ENCODE measurements at regions not wholly inside any gene's neighbourhood (a gene's known extent, or its start where the extent isn't known, plus 50 kb on each side); places are given as distances from the start of the nearest gene placed in this dataset.

DNA sequence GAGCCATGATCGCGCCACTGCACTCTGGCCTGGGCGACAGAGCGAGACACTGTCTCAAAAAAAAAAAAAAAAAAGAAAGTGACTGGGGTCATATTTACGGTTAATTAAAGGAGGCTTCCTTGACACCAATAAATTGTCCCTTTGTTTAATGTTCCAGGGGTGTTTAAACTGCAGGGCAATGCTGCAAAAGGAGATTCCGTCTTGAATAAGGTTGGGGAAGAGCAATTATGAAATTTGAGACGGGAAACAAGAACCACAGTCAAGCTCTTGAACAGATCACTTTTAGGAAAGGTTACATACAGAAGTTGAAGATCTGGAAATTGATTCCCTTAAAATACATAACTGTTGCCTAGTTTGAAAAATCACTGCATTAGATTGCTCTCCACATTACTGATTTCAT, 292.9 kb downstream of the DAD1 start:
- no peak for ATAC-seq (ENCODE audit: low read depth)
- Histone ChIP-seq H4K8ac (ENCODE audit: low read depth in 2 of 2, low read length in 2 of 2) (no peak overlapping the region), H2AFZ (replicated peaks; ENCODE audit: low read length, poor library complexity) (no peak overlapping the region), H3K18ac (ENCODE audit: low read depth, low read length) (peak overlapping the region; percentile 68; the same call in 1 of the 2 replicates), H3K36me3 (ENCODE audit: control insufficient read depth, insufficient read depth, low read length) (no peaks in the 10 kb centered on the region), H3K27me3 (ENCODE audit: control insufficient read depth, insufficient read depth, low read length) (no peaks in the 10 kb centered on the region), H3K9me3 (ENCODE audit: control insufficient read depth, insufficient read depth, low read length) (no peaks in the 10 kb centered on the region), H3K4me3 (ENCODE audit: insufficient read depth, low read depth, low read length) (no peak overlapping the region), H2BK120ac (ENCODE audit: low read depth, low read length) (peak overlapping the region; percentile 31; the same call in 1 of the 2 replicates), H3K4ac (ENCODE audit: low read depth, low read length) (peak overlapping the region; percentile 46; the same call in 1 of the 2 replicates), H3K79me1 (ENCODE audit: low read depth in 1 of 2, low read length in 2 of 2) (no peaks in the 10 kb centered on the region), H3K56ac (ENCODE audit: extremely low read depth, insufficient read depth, low read length) (no peak overlapping the region), H3K27ac (ENCODE audit: insufficient read depth, low read length) (no peak overlapping the region), H2AK5ac (ENCODE audit: low read depth, low read length) (no peak overlapping the region), H3K9me1 (ENCODE audit: insufficient read depth, low read length) (no peaks in the 10 kb centered on the region), H3K4me2 (ENCODE audit: low read depth, low read length) (peak overlapping the region; percentile 7; the same call in 1 of the 2 replicates), H4K20me1 (ENCODE audit: insufficient read depth, low read length) (no peaks in the 10 kb centered on the region), H4K91ac (ENCODE audit: insufficient read depth, low read depth, low read length) (no peak overlapping the region), H3K23ac (ENCODE audit: low read depth, low read length) (no peak overlapping the region), H2AK9ac (replicated peaks; ENCODE audit: low read depth, low read length, poor library complexity) (no peak overlapping the region), H3K9ac (ENCODE audit: low read depth, low read length) (no peak overlapping the region), H2BK20ac (ENCODE audit: low read depth, low read length) (0 out of 2 replicates have a peak overlapping the region, but pooled peaks have one; percentile 22), H4K5ac (ENCODE audit: low read depth, low read length) (peak overlapping the region; percentile 60; the same call in 1 of the 2 replicates), H2BK15ac (ENCODE audit: low read depth, low read length) (no peak overlapping the region), H3K4me1 (ENCODE audit: control insufficient read depth, insufficient read depth, low read length) (peaks cover 14% of the 10 kb centered on the region), H2BK5ac (ENCODE audit: low read depth, low read length, poor library complexity, severe bottlenecking) (no peak overlapping the region), H3K14ac (replicated peaks; ENCODE audit: low read depth, low read length) (no peak overlapping the region)
- DNase-seq, result no peak
- intact Hi-C loops (cut with micrococcal nuclease) (loop anchor here (5.0 kb wide), 1 partner anchor 69 kb away; no protein-coding TSS in a partner anchor), in situ Hi-C loops (cut with MboI; ENCODE audit: low sequenced_read_pairs) (no loop called here), dilution Hi-C loops (cut with HindIII; ENCODE audit: low sequenced_read_pairs, unreplicated experiment) (no loop called here)
- POLR2A ChIA-PET (ENCODE audit: unreplicated experiment), result no interaction called here
- CTCF ChIA-PET, result interaction anchor here (1.0 to 1.6 kb wide), 2 partner anchors 30 to 69 kb away, joined by 3 to 5 read pairs; no protein-coding TSS in a partner anchor
- TF ChIP-seq, protein P1, sequence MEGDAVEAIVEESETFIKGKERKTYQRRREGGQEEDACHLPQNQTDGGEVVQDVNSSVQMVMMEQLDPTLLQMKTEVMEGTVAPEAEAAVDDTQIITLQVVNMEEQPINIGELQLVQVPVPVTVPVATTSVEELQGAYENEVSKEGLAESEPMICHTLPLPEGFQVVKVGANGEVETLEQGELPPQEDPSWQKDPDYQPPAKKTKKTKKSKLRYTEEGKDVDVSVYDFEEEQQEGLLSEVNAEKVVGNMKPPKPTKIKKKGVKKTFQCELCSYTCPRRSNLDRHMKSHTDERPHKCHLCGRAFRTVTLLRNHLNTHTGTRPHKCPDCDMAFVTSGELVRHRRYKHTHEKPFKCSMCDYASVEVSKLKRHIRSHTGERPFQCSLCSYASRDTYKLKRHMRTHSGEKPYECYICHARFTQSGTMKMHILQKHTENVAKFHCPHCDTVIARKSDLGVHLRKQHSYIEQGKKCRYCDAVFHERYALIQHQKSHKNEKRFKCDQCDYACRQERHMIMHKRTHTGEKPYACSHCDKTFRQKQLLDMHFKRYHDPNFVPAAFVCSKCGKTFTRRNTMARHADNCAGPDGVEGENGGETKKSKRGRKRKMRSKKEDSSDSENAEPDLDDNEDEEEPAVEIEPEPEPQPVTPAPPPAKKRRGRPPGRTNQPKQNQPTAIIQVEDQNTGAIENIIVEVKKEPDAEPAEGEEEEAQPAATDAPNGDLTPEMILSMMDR (conservative IDR thresholded peaks at IDR 0.05; ENCODE audit: low read depth, low read length), result no peak
- TF ChIP-seq, protein P2, sequence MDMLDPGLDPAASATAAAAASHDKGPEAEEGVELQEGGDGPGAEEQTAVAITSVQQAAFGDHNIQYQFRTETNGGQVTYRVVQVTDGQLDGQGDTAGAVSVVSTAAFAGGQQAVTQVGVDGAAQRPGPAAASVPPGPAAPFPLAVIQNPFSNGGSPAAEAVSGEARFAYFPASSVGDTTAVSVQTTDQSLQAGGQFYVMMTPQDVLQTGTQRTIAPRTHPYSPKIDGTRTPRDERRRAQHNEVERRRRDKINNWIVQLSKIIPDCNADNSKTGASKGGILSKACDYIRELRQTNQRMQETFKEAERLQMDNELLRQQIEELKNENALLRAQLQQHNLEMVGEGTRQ (IDR thresholded peaks at IDR 0.05; ENCODE audit: low read depth, low read length), result no peak
- TF ChIP-seq RFX5 (IDR thresholded peaks at IDR 0.05; ENCODE audit: low read depth, low read length) (no peak), MXI1 (IDR thresholded peaks at IDR 0.05; ENCODE audit: borderline replicate concordance, low read depth, low read length) (no peak), SMC3 (IDR thresholded peaks at IDR 0.05; ENCODE audit: low read depth, low read length) (no peak), BHLHE40 (IDR thresholded peaks at IDR 0.05; ENCODE audit: low read depth, low read length) (no peak), CHD1 (IDR thresholded peaks at IDR 0.05; ENCODE audit: low read depth, low read length) (no peak), POLR2A (IDR thresholded peaks at IDR 0.05; ENCODE audit: low read depth, low read length) (no peak), MAFK (IDR thresholded peaks at IDR 0.05; ENCODE audit: low read depth, low read length) (no peak), FOS (IDR thresholded peaks at IDR 0.05; ENCODE audit: low read depth, low read length) (no peak), RAD21 (IDR thresholded peaks at IDR 0.05; ENCODE audit: low read length) (no peak), NFE2L2 (IDR thresholded peaks at IDR 0.05; ENCODE audit: low read depth, low read length) (no peak), CEBPB (IDR thresholded peaks at IDR 0.05; ENCODE audit: low read depth, low read length) (no peak), RCOR1 (IDR thresholded peaks at IDR 0.05; ENCODE audit: insufficient replicate concordance, low read length) (no peak), MAZ (IDR thresholded peaks at IDR 0.05; ENCODE audit: borderline replicate concordance, low read depth, low read length) (no peak)
- TF ChIP-seq, protein P3, sequence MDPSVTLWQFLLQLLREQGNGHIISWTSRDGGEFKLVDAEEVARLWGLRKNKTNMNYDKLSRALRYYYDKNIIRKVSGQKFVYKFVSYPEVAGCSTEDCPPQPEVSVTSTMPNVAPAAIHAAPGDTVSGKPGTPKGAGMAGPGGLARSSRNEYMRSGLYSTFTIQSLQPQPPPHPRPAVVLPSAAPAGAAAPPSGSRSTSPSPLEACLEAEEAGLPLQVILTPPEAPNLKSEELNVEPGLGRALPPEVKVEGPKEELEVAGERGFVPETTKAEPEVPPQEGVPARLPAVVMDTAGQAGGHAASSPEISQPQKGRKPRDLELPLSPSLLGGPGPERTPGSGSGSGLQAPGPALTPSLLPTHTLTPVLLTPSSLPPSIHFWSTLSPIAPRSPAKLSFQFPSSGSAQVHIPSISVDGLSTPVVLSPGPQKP (IDR thresholded peaks at IDR 0.05; ENCODE audit: borderline replicate concordance, low read depth, low read length), result no peak
- no TSS peak for BruUV-seq (replicated peaks)
- no CpG with 5 or more reads among the region's 7 CpGs for whole genome bisulfite sequencing, 2 experiments (ENCODE audit: extremely low coverage in 2 of 2, insufficient read length in 1 of 2)

Measured in IMR-90 (cell line).